HepG2 (cell line): ENCODE measurements at regions not wholly inside any gene's neighbourhood (a gene's known extent, or its start where the extent isn't known, plus 50 kb on each side); places are given as distances from the start of the nearest gene placed in this dataset.

ENCODE experiments used
- ARHGAP35 ChIP-seq: sonication (generic); formaldehyde crosslinking; IDR thresholded peaks from 2 replicates; pipeline ENCODE4 v1.9.0; 2022; ENCODE audit warnings: mild to moderate bottlenecking, inconsistent platforms, moderate library complexity, missing genetic modification reagents, borderline replicate concordance
- BHLHE40 ChIP-seq: IDR thresholded peaks from 2 replicates; pipeline ENCODE4 v1.6.1; 2011; ENCODE audit warnings: low read length, improper control_type of control experiment
- GATA4 ChIP-seq: sonication (generic); IDR thresholded peaks from 2 replicates; pipeline ENCODE4 v1.6.1; 2016; ENCODE audit warnings: antibody characterized with exemption, low read depth, borderline replicate concordance
- HDAC1 ChIP-seq: sonication (generic); formaldehyde crosslinking; IDR thresholded peaks from 2 replicates; pipeline ENCODE4 v1.5.1; 2020; ENCODE audit warnings: mild to moderate bottlenecking, missing genetic modification reagents
- ISL2 ChIP-seq: sonication (generic); formaldehyde crosslinking; IDR thresholded peaks from 2 replicates; pipeline ENCODE4 v1.5.0; 2020; ENCODE audit warnings: missing genetic modification reagents
- JARID2 ChIP-seq: sonication (generic); formaldehyde crosslinking; IDR thresholded peaks from 2 replicates; pipeline ENCODE4 v1.8.1; 2023; ENCODE audit warnings: missing genetic modification reagents, inconsistent platforms; ENCODE audit not compliant: insufficient replicate concordance
- KDM2A ChIP-seq: sonication (generic); formaldehyde crosslinking; IDR thresholded peaks from 2 replicates; pipeline ENCODE4 v1.4.0; 2020; ENCODE audit warnings: low read depth, missing genetic modification reagents, borderline replicate concordance
- KDM3A ChIP-seq: IDR thresholded peaks from 2 replicates; pipeline ENCODE4 v1.6.1; 2018; ENCODE audit warnings: low read depth, missing compliant biosample characterization
- MBNL3 ChIP-seq: fragments of 250-450 bp; sonication (Bioruptor Pico); conservative IDR thresholded peaks from 2 replicates; pipeline ENCODE4 v1.8.0; 2022; ENCODE audit warnings: mild to moderate bottlenecking, inconsistent platforms
- NFIB ChIP-seq: sonication (generic); formaldehyde crosslinking; IDR thresholded peaks from 2 replicates; pipeline ENCODE4 v1.9.0; 2021; ENCODE audit warnings: missing genetic modification reagents, mild to moderate bottlenecking, borderline replicate concordance
- RAD51 ChIP-seq: fragments of 450-650 bp; IDR thresholded peaks from 2 replicates; pipeline ENCODE4 v1.6.1; 2016; ENCODE audit warnings: borderline replicate concordance
- RBM39 ChIP-seq: fragments of 200-400 bp; formaldehyde crosslinking; IDR thresholded peaks from one replicate; pipeline ENCODE4 v1.6.1; 2018; ENCODE audit warnings: antibody characterized with exemption, mild to moderate bottlenecking, low read depth, low read length; ENCODE audit not compliant: poor library complexity, severe bottlenecking
- RFXAP ChIP-seq: sonication (generic); formaldehyde crosslinking; IDR thresholded peaks from 2 replicates; pipeline ENCODE4 v1.4.0; 2020; ENCODE audit warnings: missing genetic modification reagents, borderline replicate concordance
- SP2 ChIP-seq: sonication (generic); formaldehyde crosslinking; IDR thresholded peaks from 2 replicates; pipeline ENCODE4 v1.5.1; 2020; ENCODE audit warnings: mild to moderate bottlenecking, missing genetic modification reagents
- TRIM24 ChIP-seq: sonication (generic); formaldehyde crosslinking; IDR thresholded peaks from 2 replicates; pipeline ENCODE4 v1.8.0; 2022; ENCODE audit warnings: mild to moderate bottlenecking, missing genetic modification reagents
- WIZ ChIP-seq: sonication (generic); formaldehyde crosslinking; IDR thresholded peaks from 2 replicates; pipeline ENCODE4 v1.5.1; 2020; ENCODE audit warnings: mild to moderate bottlenecking, missing genetic modification reagents
- ZFAT ChIP-seq: sonication (generic); formaldehyde crosslinking; conservative IDR thresholded peaks from 2 replicates; pipeline ENCODE4 v1.8.1; 2023; ENCODE audit warnings: missing genetic modification reagents, inconsistent platforms
- ZKSCAN8 ChIP-seq: IDR thresholded peaks from 2 replicates; pipeline ENCODE4 v1.6.1; 2016; ENCODE audit warnings: borderline replicate concordance, missing genetic modification reagents, missing compliant biosample characterization
- ZNF136 ChIP-seq: sonication (generic); formaldehyde crosslinking; IDR thresholded peaks from 2 replicates; pipeline ENCODE4 v1.8.1; 2022; ENCODE audit warnings: low read depth, mild to moderate bottlenecking, moderate library complexity, missing genetic modification reagents
- ZNF230 ChIP-seq: sonication (generic); formaldehyde crosslinking; IDR thresholded peaks from 2 replicates; pipeline ENCODE4 v1.4.0; 2020; ENCODE audit warnings: mild to moderate bottlenecking, missing genetic modification reagents
- ZNF564 ChIP-seq: sonication (generic); formaldehyde crosslinking; IDR thresholded peaks from 2 replicates; pipeline ENCODE4 v1.8.1; 2023; ENCODE audit warnings: mild to moderate bottlenecking, missing genetic modification reagents
- TF ChIP-seq, protein P1 (sequence below): sonication (generic); formaldehyde crosslinking; IDR thresholded peaks from 2 replicates; pipeline ENCODE4 v1.5.0; 2020; ENCODE audit warnings: missing genetic modification reagents, mild to moderate bottlenecking, borderline replicate concordance
- TF ChIP-seq, protein P2 (sequence below): sonication (generic); formaldehyde crosslinking; IDR thresholded peaks from 2 replicates; pipeline ENCODE4 v1.4.0; 2020; ENCODE audit warnings: low read depth, mild to moderate bottlenecking, missing genetic modification reagents
- TF ChIP-seq, protein P3 (sequence below): sonication (generic); formaldehyde crosslinking; IDR thresholded peaks from 2 replicates; pipeline ENCODE4 v1.8.0; 2022; ENCODE audit warnings: missing genetic modification reagents, low read depth, mild to moderate bottlenecking, borderline replicate concordance
- TF ChIP-seq, protein P4 (sequence below): sonication (generic); formaldehyde crosslinking; conservative IDR thresholded peaks from 2 replicates; pipeline ENCODE4 v1.4.0; 2020; ENCODE audit warnings: missing genetic modification reagents

DNA sequence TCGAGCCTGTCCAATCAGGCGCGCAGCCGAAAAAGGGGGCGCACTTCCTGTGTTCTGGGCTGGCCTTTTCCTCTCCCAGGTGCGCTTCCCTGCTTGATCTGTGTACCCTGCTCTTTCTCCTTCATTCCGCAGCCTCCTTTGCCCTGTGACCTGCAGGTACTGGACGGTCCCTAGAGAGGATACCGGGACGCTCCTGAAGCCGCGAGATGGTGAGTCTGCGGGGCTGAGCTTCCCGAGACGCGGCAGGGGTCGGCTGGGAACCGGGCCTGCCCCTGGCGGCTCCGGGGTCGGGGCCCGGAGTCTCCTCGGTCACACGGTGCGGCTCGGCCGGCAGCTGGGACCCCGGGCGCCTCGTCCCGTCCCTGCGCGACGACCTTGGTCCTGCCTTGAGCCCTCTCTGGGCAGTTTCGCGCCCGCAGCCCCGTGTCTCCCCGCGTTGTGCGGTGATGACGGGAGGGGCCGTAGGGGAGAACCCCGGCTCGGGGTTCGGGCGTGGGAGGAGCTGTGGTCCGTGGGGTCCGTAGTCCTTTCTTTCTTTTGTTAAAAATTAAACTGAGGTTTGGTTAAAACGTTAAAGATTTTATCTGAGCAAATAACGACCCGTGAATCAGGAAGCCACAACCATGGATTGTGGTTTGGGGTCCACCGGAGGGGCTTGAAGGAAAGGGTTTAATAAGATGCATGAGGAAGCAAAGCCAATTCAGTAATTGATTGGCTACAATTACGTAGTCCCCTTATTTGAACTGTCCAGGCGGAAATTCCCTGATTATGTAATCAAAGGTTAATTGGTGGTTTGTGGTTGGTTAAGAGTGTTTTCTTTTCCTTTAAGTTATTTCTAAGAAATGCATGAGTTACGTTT lies 172.8 kb upstream of the ZNF267 start (continued):
- TF ChIP-seq ZNF564 (CRISPR knock-in tag) (0 out of 2 replicates have a peak, but pooled peaks have one; percentile 37), ARHGAP35 (CRISPR knock-in tag) (peak; percentile 91), ISL2 (CRISPR knock-in tag) (0 out of 2 replicates have a peak, but pooled peaks have one; percentile 9), ZKSCAN8 (no peak), RFXAP (0 out of 2 replicates have a peak, but pooled peaks have one; percentile 65), SP2 (peak; percentile 91), ZNF136 (CRISPR knock-in tag) (no peak), WIZ (CRISPR knock-in tag) (peak; percentile 44; the same call in 1 of the 2 replicates), TRIM24 (no peak), ZNF230 (peak; percentile 95), BHLHE40 (no peak), JARID2 (CRISPR knock-in tag) (peak; percentile 46), RAD51 (no peak), MBNL3 (CRISPR knock-in tag) (no peak), RBM39 (peak; percentile 98), HDAC1 (CRISPR knock-in tag) (peak; percentile 82), NFIB (CRISPR knock-in tag) (no peak), ZFAT (CRISPR knock-in tag) (no peak), KDM3A (peak; percentile 85), KDM2A (CRISPR knock-in tag) (peak; percentile 91), GATA4 (0 out of 2 replicates have a peak, but pooled peaks have one; percentile 47)
- TF ChIP-seq, protein P1, sequence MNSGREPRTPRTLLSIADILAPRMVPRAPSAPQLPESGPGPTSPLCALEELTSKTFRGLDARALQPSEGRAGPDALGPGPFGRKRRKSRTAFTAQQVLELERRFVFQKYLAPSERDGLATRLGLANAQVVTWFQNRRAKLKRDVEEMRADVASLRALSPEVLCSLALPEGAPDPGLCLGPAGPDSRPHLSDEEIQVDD (CRISPR knock-in tag), result peak; percentile 94; the same call in 1 of the 2 replicates
- TF ChIP-seq, protein P2, sequence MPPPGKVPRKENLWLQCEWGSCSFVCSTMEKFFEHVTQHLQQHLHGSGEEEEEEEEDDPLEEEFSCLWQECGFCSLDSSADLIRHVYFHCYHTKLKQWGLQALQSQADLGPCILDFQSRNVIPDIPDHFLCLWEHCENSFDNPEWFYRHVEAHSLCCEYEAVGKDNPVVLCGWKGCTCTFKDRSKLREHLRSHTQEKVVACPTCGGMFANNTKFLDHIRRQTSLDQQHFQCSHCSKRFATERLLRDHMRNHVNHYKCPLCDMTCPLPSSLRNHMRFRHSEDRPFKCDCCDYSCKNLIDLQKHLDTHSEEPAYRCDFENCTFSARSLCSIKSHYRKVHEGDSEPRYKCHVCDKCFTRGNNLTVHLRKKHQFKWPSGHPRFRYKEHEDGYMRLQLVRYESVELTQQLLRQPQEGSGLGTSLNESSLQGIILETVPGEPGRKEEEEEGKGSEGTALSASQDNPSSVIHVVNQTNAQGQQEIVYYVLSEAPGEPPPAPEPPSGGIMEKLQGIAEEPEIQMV, result peak; percentile 48; the same call in 1 of the 2 replicates
- TF ChIP-seq, protein P3, sequence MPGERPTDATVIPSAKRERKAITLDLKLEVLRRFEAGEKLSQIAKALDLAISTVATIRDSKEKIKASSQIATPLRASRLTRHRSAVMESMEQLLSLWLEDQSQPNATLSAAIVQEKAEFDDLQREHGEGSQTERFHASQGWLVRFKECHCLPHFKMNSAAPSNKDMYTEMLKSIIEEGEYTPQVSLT (CRISPR knock-in tag), result no peak
- TF ChIP-seq, protein P4, sequence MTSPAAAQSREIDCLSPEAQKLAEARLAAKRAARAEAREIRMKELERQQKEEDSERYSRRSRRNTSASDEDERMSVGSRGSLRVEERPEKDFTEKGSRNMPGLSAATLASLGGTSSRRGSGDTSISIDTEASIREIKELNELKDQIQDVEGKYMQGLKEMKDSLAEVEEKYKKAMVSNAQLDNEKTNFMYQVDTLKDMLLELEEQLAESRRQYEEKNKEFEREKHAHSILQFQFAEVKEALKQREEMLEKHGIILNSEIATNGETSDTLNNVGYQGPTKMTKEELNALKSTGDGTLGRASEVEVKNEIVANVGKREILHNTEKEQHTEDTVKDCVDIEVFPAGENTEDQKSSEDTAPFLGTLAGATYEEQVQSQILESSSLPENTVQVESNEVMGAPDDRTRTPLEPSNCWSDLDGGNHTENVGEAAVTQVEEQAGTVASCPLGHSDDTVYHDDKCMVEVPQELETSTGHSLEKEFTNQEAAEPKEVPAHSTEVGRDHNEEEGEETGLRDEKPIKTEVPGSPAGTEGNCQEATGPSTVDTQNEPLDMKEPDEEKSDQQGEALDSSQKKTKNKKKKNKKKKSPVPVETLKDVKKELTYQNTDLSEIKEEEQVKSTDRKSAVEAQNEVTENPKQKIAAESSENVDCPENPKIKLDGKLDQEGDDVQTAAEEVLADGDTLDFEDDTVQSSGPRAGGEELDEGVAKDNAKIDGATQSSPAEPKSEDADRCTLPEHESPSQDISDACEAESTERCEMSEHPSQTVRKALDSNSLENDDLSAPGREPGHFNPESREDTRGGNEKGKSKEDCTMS (CRISPR knock-in tag), result 0 out of 2 replicates have a peak, but pooled peaks have one; percentile 39
